ENCODE measurements at regions not wholly inside any gene's neighbourhood (a gene's known extent, or its start where the extent isn't known, plus 50 kb on each side); places are given as distances from the start of the nearest gene placed in this dataset.

GRCh38 chr15:96097661-96098060 lies 232.8 kb upstream of the NR2F2 start:
- no peak for DNase-seq (ENCODE audit: low spot score)

DNA sequence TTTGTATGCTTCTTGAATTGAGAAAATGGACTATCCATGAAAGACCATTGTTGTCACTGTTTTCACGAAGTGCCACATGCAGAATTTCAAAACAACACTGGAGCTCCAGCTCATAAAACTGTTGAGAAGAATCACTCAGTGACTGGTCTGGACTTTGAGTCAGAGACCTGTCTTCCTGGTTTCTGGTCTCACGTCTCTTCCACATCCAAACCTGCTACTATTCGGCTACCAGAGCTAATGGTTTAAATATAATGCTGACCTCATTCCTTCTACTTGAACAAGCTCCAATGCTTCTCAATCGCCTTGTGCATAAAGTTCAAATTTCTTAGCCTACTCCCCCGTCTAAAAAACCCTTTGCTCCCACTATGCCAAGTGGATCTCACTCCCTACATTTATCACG lies 227.9 kb upstream of the NR2F2 start:
- DNase-seq (ENCODE audit: low spot score): no peak

- DNase-seq (ENCODE audit: low spot score): no peak
These were observed 224.3 kb upstream of the NR2F2 start for GRCh38 chr15:96106181-96106580.

DNA sequence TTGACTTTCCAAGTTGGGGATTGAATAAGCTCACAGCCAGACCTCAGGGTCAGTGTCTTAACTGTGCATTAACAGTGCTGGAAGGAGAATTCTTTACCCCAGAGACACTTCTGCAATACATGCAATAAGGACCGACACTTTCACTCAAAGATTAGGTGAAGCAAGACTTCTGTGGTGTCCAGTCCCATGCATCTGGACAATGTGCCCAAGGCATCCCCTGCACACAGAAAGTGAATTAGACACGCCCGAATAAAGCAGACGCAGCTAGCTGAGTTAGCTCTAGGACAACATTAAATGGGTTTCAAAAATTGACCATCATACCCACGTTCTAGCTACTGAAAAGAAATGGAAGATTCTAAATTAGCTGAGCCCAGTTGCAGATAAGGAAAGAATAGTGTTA lies 223.9 kb upstream of the NR2F2 start:
- DNase-seq (ENCODE audit: low spot score): no peak

- no peak for DNase-seq (ENCODE audit: low spot score)
These were observed 222.6 kb upstream of the NR2F2 start for GRCh38 chr15:96107916-96108315.

GRCh38 chr15:96108405-96108804 lies 222.1 kb upstream of the NR2F2 start:
- no peak for DNase-seq (ENCODE audit: low spot score)

GRCh38 chr15:96109820-96110219 lies 220.7 kb upstream of the NR2F2 start:
- no peak for DNase-seq (ENCODE audit: low spot score)

DNA sequence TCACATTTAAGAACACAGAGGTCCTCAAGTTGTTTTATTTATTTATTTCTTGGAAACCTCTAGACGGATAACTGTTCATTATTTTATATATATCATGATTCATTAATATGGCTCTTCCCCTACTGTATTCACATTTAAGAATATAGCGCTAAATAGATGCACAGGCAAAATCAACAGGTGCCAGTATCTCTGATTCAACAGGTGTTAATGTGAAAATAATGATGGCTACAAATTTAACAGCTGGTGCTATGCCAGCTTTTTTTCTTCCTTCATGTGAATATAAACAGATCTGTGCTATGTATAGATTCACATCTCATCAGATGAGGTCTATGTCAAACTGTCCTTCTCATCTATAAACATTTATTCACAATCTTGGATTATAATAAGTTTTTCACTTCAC lies 218.5 kb upstream of the NR2F2 start:
- no peak for DNase-seq (ENCODE audit: low spot score)

- DNase-seq (ENCODE audit: low spot score): no peak
These were observed 214.9 kb upstream of the NR2F2 start for GRCh38 chr15:96115642-96116041.

DNA sequence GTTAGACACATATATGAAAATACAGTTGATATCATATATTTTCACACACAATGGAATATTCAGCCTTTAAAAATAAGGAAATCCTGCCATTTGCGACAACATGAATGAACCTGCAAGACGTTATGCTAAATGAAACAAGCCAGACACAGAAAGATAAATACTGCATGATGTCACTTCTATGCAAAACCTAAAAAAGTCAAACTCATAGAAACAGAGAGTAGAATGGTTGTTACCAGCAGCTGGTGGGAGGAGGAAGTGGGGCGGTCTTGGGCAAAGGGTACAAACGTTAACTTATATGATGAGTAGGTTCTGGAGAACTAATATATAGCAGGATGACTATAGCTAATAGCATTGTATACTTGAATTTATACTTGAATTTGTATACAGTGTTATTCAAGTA lies 213.2 kb upstream of the NR2F2 start:
- no peak for DNase-seq (ENCODE audit: low spot score)

GRCh38 chr15:96119734-96120133 lies 210.8 kb upstream of the NR2F2 start:
- DNase-seq (ENCODE audit: low spot score): no peak

DNA sequence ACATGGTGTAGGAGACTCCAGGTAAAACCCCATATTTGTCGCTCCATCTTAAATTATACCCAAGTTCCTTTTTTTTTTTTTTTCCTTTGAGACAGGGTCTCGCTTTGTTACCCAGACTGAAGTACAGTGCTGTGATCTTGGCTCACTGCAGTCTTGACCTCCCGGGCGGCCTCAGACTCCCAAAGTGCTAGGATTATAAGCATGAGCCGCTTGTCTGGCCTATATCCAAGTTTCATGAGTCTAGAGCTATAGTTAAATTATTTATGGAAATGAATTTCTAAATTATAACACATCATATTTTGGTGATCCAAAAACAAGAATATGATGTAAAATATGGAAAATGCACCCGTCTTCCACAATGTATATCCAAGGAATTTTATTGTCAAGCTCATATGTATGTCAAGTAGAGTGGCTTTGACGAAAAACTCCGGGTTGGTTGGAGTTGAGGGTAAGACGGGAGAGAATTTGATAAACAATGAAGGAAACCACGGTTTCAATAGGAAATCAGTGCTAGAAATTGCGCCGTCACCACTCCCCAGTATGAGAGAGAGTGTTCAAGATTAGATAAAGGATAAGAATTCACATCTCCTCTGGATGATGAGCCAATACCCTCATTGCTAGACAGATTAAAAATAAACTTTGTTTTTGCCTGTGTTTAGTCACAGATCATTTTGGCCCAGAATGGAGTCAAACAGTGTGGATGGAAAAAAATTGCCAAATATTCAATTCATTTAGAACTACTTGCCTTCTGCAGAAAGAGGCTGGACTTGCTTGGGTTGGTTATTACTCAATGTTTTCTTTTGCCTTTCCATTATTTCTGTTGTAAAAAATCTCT lies 209.2 kb upstream of the NR2F2 start:
- DNase-seq (ENCODE audit: low spot score): no peak

DNA sequence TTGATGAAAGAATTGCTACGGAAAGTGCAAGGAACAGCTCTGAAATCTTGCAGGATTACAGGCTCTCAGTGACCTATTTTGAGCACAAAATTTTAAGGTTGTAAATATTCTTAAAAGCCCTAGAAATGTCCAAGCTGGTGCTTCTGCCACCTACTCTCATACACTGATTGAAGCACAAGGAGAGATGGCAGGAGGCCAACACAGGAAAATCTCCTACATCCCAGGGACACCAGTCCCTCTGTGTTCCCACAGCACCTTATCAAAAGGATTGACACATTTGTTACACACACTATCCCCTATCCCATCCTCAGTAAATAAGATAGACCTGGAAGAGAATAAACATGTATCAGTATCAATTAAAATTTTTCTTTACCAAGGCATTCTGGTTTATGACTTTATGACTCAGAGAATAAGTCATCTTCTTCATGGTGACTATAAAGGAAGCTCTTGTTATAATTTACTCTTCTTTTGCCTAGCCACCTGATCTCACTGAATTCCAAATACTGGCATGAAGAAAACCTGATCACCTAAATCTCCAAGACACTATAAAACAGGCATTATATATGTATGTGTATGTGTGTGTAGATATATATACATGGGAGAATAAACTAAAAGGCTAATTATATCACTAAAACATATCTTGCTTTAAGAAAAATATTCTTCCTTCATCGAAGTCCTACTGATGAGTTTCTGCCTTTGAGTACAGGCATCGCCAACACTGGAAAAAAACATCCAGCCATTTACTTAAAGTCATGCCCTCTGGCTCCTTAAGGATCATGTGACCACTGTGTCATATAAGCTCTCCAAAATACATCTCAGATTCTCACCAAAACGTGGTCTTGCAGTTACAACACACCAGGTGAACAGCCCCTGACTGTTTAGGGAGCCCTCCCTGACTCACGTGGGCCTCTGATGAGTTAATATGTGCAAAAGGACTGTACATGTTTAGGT lies 208.1 kb upstream of the NR2F2 start:
- DNase-seq (ENCODE audit: low spot score): no peak

- DNase-seq (ENCODE audit: low spot score): no peak
These were observed 207.5 kb upstream of the NR2F2 start for GRCh38 chr15:96123028-96123400.

DNA sequence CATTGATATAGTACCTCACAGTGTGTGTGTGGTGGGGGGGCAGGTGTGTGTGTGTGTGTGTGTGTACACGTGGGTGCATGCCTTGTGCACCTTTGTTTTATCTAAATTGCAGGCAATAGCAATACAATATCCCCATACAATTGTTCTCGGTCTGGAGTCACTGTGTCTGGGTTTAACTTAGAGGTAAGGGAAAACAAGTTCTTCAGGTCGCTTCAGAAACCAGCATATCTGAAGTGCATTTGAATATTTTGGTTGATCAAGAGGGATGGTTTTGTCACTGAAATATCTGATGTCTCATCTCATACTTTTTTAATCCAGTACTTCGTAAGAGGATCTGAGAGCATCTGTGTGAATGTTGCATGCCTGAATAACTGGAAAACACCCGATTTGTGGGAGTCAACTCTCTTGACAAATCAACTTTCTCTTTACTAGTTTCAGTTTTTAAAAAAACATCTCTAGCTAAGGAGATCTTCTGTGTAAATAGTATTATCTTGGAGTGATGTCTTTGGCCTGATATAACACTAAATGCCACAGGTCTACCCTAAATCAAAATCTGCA lies 206.8 kb upstream of the NR2F2 start:
- DNase-seq (ENCODE audit: low spot score): no peak

- DNase-seq (ENCODE audit: low spot score): no peak
These were observed 206.1 kb upstream of the NR2F2 start for GRCh38 chr15:96124436-96124835.

- no peak for DNase-seq (ENCODE audit: low spot score)
These were observed 204.6 kb upstream of the NR2F2 start for GRCh38 chr15:96125721-96126415.

GRCh38 chr15:96126859-96127258 lies 203.6 kb upstream of the NR2F2 start:
- DNase-seq (ENCODE audit: low spot score): no peak

DNA sequence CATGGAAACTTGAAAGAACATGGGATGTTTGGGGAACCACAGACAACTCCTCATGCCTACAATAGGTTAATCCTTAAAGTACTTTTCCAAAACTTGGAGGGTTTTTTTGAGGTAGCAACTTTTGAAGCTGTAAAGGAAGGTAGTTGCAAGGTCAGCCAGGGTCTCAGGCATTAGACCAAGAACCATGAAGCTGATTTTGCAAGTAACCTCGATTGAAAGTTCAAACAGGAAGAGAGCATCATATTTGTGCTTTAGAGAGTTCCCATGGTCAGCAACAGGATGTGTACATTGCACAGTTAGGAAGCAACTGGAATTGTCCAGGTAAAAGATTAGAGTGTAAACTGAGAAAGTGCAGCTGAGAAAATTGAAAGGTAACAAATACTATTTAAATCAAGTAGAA lies 199.8 kb upstream of the NR2F2 start:
- no peak for DNase-seq (ENCODE audit: low spot score)

GRCh38 chr15:96132126-96132525 lies 198.4 kb upstream of the NR2F2 start:
- DNase-seq (ENCODE audit: low spot score): no peak

GRCh38 chr15:96135166-96136093 lies 195.1 kb upstream of the NR2F2 start:
- DNase-seq (ENCODE audit: low spot score): no peak
